DMS53 treated with DMSO at 0.1 percent for 48 hours (cell line): ENCODE measurements at regions not wholly inside any gene's neighbourhood (a gene's known extent, or its start where the extent isn't known, plus 50 kb on each side); places are given as distances from the start of the nearest gene placed in this dataset.
A peak's percentile ranks its signal among the peaks of the same experiment; 100 is the strongest.
"Not testable (repeated sequence)": the region's sequence is repeated elsewhere in the genome, so short reads cannot be mapped to it uniquely, and the experiment has no call there.

ENCODE experiments used
- DNase-seq: peaks from one replicate; lab custom pipeline; 2025; ENCODE audit not compliant: unreplicated experiment; lab: John Stamatoyannopoulos, UW

DNA sequence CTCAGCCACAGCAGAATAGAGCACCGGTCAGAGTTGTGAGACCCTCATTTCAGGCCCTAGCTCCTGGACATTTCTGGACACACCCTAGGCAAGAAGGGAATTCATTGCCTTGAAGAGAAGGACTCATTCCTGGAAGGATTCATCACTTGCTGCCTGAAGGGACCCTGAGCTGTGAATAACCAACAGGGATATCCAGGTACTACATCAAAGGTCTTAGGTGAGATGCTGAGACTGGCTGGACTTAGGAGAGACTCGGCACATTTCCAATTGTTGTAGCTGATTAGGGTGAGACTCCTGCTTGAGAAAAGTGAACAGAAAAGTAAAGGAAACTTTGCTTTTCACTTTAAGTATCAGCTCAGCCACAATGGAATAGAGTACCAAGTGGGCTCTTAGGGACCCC lies 208.1 kb upstream of the CDKN2B start:
- DNase-seq: no peak

DNA sequence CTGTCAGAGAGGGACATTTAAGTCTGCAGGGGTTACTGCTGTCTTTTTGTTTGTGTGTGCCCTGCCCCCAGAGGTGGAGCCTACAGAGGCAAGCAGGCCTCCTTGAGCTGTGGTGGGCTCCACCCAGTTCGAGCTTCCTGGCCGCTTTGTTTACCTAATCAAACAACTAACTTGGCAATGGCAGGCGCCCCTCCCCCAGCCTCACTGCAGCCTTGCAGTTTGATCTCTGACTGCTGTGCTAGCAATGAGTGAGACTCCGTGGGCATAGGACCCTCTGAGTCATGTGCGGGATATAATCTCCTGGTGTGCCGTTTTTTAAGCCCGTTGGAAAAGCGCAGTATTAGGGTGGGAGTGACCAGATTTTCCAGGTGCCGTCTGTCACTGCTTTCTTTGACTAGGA lies 216.8 kb upstream of the CDKN2B start:
- DNase-seq: not testable (repeated sequence)

DNA sequence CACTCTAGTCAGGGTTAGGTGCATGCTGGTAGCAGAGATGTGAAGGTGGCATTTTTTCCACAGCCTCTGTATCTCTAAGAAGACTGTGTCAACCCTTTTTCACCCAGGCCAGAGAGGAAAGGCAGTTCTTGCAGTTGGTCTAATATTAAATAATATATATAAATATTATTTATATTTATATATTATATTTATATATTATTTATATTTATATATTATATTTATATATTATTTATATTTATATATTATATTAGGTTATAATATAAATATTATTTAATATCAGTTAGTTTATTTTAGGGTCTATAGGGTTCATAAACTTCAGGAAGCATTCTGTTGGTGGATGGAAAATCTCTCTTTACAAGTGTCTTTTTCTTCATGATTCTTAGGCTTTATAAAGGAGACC lies 218.6 kb upstream of the DMRTA1 start:
- no peak for DNase-seq

DNA sequence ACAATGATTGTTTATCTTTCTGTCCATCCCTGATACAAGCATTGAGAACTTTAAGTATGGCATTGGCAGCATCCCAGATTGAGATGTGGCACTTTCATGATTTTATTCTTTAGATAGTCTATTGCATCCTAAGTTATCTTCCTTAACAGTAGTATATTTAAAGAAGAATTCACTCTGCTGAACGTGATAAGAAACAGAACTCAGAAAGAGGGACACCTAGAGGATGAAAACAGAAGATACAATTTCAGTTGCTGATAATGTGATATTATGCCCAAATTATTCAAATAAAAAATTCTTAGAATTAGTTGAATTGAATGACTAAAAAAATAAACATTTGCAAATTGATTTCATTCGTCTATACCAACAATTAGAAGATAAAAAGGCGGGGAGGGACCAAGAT lies 218.1 kb upstream of the DMRTA1 start:
- no peak for DNase-seq

DNA sequence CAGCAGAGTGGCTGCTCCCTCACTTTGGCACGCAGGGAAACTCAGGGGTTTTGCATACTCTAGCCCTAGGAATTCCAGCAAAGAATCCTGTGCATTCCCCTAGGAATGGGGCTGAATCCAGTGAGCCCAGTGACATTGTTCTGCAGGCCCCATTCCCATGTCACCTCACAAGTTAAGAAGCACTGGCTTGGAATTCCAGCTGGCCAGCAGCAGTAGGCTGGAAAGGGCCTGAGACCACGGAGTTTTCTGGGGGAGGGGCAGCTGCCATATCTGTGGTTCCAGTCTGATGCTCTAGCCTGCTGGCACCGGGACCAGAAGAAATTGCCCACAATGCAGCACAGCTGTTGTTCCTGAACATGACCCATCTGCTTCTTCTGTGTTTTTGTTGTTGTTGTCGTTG lies 217.6 kb upstream of the DMRTA1 start:
- DNase-seq: no peak

GRCh38 chr9:22231309-22231708 lies 215.3 kb upstream of the DMRTA1 start:
- not testable (repeated sequence) for DNase-seq

GRCh38 chr9:22232971-22233370 lies 213.7 kb upstream of the DMRTA1 start:
- DNase-seq: no peak

- DNase-seq: no peak
Observed at GRCh38 chr9:22237497-22238363, 208.9 kb upstream of the DMRTA1 start.

DNA sequence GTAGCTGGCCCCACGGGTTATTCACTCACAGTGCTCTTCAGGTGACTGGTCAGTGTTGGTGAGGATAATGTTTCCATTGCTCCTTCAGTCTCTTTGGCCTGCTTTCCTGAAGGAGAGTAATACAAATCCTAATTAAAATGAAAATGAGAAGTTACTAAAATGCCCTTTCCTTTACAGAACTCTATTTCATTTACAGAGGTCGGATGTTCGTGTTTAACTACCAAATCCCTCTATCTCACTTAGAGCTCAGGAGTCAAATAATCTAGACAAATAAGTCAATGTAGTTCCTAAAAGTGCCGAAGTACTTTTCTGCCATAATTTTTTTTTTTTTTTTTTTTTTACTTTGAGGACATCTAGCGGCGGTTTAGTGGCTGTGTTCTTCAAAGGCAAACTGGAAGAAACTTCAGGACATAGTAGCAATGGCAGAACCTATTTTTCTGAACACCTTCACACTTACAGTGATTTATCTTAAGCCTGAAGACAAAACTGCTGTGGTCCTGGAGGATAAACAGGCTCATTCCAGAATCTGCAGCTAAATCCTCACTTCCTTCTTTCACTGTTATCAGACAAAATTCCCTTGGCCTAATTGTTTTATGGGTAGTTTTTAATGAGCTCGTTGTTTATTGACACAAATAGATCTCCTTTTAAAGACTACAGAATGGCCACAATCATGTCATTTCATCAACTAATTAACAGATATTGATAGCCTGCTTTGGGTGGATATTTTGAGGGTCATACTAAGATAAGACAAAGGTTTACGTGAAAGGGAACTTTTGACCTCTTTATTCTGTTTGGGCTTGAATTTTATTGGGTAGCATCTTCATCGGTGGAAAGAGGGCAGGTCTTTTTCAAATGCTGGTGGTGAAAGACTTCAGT lies 207.6 kb upstream of the DMRTA1 start:
- peak; percentile 15 for DNase-seq

GRCh38 chr9:22240619-22241018 lies 206.0 kb upstream of the DMRTA1 start:
- DNase-seq: peak; percentile 4

- no peak for DNase-seq
Observed at GRCh38 chr9:22241024-22241423, 205.6 kb upstream of the DMRTA1 start.

GRCh38 chr9:22241611-22242010 lies 205.0 kb upstream of the DMRTA1 start:
- DNase-seq: no peak

DNA sequence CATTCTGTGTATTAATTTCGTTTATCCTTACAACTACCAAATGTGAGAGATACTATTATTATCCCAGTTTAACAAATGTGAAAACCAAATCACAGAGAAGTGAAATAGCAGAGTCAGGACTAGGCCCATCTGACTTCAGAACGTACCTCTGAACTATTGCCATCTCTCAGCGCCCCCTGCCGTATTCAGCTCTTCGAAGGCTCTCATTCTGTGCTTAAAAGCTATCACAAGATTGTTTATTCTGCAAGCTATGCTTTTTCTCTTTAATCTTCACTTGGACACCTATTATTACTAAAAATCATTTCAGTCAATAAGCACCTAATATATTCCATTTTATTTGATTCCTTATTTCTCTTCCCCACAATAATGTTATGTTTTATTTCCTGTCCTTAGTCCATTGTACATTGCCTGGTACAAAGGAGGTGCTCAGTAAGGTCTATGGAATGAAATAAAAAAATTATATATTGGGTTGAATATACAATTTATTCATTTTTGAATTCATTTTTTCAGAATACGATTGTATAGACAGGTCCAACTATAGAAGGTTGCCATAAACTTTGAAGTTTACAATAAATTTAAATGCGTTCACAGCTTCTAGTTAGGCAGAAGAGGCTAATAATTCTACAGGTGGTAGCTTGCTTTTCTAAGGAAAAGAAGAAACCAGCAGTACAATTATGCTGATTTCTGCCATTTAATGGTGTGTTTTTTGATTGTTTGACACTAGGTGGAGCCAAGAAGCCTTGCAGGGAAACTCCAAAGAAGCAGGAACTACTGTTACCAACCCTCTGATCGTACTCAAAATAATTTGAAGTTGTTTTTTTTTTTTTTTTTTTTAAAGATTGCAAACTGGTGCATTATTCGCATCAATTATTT lies 202.2 kb upstream of the DMRTA1 start:
- peak; percentile 23 for DNase-seq

DNA sequence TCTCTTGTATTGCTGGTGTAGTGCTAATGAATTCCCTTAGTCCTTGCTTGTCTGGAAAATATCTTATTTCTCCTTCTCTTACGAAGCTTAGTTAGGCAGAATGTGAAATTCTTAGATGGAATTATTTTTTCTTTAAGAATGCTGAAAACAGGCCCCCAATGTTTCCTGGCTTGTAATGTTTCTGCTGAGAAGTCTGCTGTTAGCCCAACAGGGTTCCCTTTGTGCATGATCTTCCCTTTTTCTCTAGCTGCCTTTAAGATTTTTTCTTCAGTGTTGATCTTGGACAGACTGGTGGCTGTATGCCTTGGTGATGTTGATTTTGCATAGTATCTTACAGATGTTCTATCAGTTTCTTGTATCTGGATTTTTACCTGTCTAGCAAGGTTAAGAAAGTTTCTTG lies 191.3 kb upstream of the DMRTA1 start:
- no peak for DNase-seq

DNA sequence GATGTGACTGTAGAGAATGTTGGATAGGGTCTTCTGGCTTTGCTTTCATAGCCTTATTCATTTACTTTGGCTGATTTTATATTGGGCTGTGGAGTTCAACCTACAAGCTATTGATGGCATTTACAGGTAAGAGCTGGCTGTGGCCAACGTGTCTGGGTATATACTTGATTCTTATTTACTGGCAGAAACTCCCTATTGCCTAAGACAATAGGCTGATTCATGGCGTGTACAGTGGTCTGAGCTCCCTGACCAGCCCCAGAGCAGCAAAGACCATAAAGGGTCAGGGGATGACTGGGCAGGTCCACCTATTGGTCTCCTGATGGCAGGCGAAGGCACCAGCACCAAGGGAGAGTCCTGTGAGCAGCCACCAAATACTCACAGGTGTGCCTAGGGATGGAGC lies 190.2 kb upstream of the DMRTA1 start:
- no peak for DNase-seq

- no peak for DNase-seq
Observed at GRCh38 chr9:22257026-22257816, 189.4 kb upstream of the DMRTA1 start.

GRCh38 chr9:22265038-22265437 lies 181.6 kb upstream of the DMRTA1 start:
- DNase-seq: no peak

GRCh38 chr9:22265534-22265933 lies 181.1 kb upstream of the DMRTA1 start:
- DNase-seq: no peak

DNA sequence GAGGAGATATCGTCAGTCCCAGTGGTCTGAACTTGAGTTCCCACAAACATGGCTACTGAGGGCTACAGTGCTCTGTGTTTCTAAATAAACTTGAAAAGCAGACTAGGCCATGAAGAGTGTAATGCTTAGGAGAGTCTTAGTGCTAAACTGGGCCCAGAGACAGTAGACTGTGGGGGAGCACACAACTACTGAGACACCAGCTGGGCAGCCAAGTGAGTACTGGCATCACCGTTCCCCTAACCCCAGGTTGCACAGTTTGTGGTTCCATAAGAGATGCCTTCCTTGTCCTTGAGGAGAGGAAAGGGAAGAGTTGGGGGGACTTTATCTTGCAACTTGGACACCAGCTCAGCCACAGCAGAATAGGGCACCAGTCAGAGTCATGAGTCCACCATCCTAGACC lies 172.1 kb upstream of the DMRTA1 start:
- DNase-seq: no peak

DNA sequence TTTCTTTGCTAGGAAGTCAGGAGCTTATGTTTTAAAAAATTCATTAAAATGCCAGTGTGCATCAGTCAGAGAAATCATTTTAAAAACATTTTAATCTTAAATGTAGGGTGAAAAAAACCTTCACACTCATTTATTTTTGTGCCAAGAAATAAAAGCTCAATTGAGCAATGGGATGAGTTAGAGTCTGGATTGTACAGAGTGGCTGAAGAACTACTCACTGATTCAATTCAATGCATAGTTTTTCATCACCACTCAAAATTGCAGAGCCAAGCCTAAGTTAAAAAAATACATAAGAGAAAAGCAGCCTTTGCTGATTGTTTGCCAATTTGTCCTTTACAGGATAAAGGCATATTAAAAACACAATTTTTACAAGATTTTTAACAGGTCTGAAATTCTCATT lies 168.2 kb upstream of the DMRTA1 start:
- no peak for DNase-seq
